Activated naive CD4-positive, alpha-beta T cell treated with anti-CD3 and anti-CD28 coated beads, Interleukin-2, amount 10 ng/mL, durations not matched to agents 7 days and 5 days (primary cell): ENCODE measurements at regions not wholly inside any gene's neighbourhood (a gene's known extent, or its start where the extent isn't known, plus 50 kb on each side); places are given as distances from the start of the nearest gene placed in this dataset.

Experiments used
- CTCF ChIA-PET: fragments of 350-600 bp; sonication (Branson Sonifier 250); formaldehyde crosslinking; loops from one replicate; lab custom pipeline; 2021; ENCODE audit warnings: antibody characterized with exemption; lab: Charles Lee
- DNase-seq: peaks from one replicate; pipeline ENCODE4 v3.0.0-alpha.2; 2020
- H3K27ac Mint-ChIP-seq: one replicate; pipeline ENCODE4 v1.8.0; 2021; ENCODE audit warnings: mild to moderate bottlenecking, moderate library complexity, mixed read lengths
- H3K27me3 Mint-ChIP-seq: one replicate; pipeline ENCODE4 v1.8.0; 2021; ENCODE audit warnings: mild to moderate bottlenecking, mixed read lengths
- H3K36me3 Mint-ChIP-seq: one replicate; pipeline ENCODE4 v1.8.0; 2021; ENCODE audit warnings: mixed read lengths
- H3K4me1 Mint-ChIP-seq: one replicate; pipeline ENCODE4 v1.8.0; 2021; ENCODE audit warnings: mixed read lengths
- H3K4me3 Mint-ChIP-seq: one replicate; pipeline ENCODE4 v1.8.0; 2021; ENCODE audit warnings: mild to moderate bottlenecking, moderate library complexity, mixed read lengths
- H3K9me3 Mint-ChIP-seq: one replicate; pipeline ENCODE4 v1.8.0; 2021; ENCODE audit warnings: mixed read lengths

DNA sequence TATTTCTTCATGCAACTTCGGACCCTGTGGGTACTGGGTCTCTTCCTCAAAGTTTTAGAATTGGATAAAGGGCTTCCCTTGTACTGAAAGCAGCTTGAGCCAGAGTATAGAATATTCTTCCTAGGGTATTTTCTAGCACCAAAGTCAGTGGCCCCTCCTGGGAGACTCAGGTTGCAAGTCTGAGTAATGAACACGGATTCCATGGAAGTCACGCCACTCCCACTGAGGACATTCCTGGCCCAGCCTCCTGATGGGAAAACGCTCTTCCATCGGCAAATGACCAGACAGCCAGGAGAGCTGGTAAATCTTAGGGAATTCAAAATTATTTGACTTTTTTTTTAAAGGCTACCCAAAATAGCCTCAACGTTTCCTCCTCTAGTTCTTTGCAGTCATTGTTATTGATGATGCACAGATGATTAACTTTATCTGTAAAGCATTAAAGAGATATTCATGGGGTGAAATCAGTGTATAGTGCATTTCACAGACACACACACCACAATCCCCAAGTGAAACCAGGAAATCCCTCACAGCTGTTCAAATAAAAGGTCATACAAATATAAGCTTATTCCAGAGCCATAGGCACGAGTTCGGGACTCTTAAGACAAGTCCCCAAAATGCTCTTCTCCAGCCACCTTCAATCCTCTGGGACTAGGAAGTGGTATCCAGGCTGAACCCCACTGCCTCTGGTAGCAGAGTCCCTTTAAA is 248.8 kb downstream of the SOD2 start:
- Mint-ChIP-seq H3K4me1 (no peaks in the 10 kb centered on the region), H3K4me3 (no peak overlapping the region), H3K9me3 (no peaks in the 10 kb centered on the region), H3K36me3 (no peaks in the 10 kb centered on the region), H3K27me3 (peaks cover 3% of the 10 kb centered on the region), H3K27ac (no peak overlapping the region)
- CTCF ChIA-PET, result no interaction called here
- no peak for DNase-seq

DNA sequence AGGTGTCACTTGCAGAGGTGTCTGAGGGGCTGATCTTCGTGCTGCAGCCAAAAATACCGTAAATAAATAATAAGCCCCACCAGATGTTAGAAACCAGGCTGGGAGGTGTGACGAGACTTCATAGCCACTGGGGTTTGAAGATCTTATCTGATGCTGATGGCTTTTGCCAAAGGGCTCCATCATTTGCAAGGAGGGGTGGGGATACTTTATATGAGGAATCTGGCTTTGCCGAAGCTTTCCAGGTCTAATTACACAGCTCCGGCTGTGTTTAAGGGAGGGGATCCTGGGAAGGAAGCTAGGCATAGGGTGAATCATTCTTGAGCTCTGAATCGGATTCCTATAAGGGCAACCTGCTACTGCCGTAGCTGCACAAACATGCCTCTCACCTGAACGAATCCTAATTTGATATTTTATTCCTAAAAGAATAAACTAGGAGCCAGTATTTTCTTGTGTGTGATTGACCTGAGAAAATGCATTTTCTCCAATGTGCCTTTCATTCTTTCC is 249.6 kb downstream of the SOD2 start:
- H3K36me3 Mint-ChIP-seq, result no peaks in the 10 kb centered on the region
- H3K27me3 Mint-ChIP-seq, result peaks cover 3% of the 10 kb centered on the region
- CTCF ChIA-PET, result no interaction called here
- H3K4me1 Mint-ChIP-seq, result no peaks in the 10 kb centered on the region
- no peak for DNase-seq
- H3K27ac Mint-ChIP-seq, result no peak overlapping the region
- H3K9me3 Mint-ChIP-seq, result no peaks in the 10 kb centered on the region
- no peak overlapping the region for H3K4me3 Mint-ChIP-seq

DNA sequence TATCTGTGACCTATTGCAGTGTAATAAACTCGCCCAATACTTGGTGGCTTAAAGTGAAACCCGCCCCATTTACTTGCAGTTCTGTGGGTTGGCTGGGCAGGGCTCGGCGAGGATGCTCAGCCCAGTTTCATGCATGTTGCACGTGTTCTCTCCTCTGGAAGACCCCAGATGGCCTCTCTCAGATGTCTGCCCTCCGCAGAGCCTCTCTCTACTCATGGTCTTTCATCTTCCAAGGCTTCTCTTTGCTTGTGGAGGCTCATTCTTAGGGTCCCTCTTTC is 251.4 kb downstream of the SOD2 start:
- H3K27me3 Mint-ChIP-seq, result peaks cover 3% of the 10 kb centered on the region
- no peak overlapping the region for H3K27ac Mint-ChIP-seq
- CTCF ChIA-PET, result no interaction called here
- no peaks in the 10 kb centered on the region for H3K4me1 Mint-ChIP-seq
- no peaks in the 10 kb centered on the region for H3K36me3 Mint-ChIP-seq
- no peaks in the 10 kb centered on the region for H3K9me3 Mint-ChIP-seq
- no peak overlapping the region for H3K4me3 Mint-ChIP-seq
- no peak for DNase-seq

DNA sequence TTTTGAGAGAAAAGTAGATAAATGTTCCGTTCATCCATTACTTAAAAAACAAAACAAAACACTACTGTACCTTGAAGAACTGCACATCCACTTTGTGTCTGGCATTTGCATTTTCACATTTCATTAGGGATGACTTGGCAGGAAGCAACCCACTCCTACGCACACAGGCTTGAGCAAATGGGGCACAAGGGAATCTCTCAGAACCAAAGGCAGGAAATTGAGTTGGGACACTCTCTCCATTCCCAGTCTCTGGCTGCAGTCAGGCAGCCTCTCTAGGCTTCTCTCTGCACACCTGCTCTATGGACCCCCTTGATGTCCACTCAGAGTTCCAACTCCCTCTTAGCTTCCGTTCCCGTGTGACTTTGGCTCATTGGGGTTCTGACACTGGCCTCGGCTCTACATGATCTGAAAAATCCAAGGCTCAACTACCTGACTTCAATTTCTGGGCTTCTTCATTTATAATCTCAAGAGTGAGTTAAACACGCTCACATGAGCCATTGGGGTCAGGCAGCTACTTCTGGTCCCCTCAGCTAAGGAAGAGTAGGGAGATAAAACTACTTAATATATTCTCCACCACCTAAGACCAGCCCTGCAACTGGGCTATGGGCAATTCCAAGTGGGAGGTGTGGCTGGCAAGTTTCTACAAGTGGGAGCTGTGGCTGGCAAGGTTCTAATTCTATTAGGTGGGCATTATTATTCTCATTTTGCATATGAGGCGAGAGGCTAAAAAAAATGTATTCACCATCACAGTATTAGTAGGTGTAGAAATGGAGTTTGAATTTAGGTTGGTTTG is 251.9 kb downstream of the SOD2 start:
- peaks cover 3% of the 10 kb centered on the region for H3K27me3 Mint-ChIP-seq
- H3K36me3 Mint-ChIP-seq, result no peaks in the 10 kb centered on the region

DNA sequence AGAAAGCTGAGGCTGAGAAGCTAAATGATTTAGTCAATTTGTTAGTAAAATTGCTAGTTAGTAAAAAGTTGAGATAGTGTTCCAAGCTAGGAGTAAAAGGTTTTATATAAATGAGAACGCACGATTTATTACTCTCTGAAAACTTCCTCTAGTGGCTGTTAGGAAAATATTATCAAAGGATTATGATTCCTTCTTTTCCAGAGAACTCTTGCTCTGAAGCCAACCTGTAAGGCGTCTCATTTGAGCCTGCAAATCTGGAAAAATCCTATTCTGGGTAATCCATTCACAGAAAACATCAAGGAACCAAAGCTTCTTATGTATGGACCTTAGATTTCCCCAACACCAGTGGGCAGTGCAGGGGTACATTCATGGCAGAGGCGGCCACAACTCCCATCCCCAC is 252.7 kb downstream of the SOD2 start:
- peaks cover 3% of the 10 kb centered on the region for H3K9me3 Mint-ChIP-seq
- H3K4me3 Mint-ChIP-seq, result no peak overlapping the region
- H3K36me3 Mint-ChIP-seq, result no peaks in the 10 kb centered on the region
- H3K27me3 Mint-ChIP-seq, result peaks cover 7% of the 10 kb centered on the region
- CTCF ChIA-PET, result no interaction called here
- no peak for DNase-seq
- no peaks in the 10 kb centered on the region for H3K4me1 Mint-ChIP-seq
- H3K27ac Mint-ChIP-seq, result no peak overlapping the region

More for the DNA sequence above, 251.9 kb downstream of the SOD2 start:
- no peaks in the 10 kb centered on the region for H3K9me3 Mint-ChIP-seq
- CTCF ChIA-PET, result no interaction called here
- no peaks in the 10 kb centered on the region for H3K4me1 Mint-ChIP-seq
- H3K27ac Mint-ChIP-seq, result no peak overlapping the region
- H3K4me3 Mint-ChIP-seq, result no peak overlapping the region
- DNase-seq, result no peak

DNA sequence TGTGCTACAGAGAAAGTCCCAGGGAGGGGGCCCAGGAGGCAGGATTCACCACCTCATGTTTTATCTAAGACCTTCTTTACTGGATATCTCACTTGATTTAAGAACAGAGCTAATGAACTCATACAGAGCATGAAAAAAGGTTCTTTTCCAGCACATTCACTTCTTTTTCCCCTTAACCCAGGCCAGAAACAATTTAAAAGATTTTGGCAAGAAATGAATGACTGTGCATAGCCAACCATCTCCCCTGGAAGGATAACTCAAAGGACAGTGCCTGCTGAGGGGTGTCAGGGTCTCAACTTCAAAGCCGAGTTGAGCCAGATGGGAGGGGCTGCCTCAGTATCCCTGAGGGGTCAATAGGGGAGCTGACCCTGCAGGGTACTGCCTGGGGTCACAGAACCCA is 253.4 kb downstream of the SOD2 start:
- Mint-ChIP-seq H3K36me3 (no peaks in the 10 kb centered on the region), H3K27me3 (peaks cover 7% of the 10 kb centered on the region)

DNA sequence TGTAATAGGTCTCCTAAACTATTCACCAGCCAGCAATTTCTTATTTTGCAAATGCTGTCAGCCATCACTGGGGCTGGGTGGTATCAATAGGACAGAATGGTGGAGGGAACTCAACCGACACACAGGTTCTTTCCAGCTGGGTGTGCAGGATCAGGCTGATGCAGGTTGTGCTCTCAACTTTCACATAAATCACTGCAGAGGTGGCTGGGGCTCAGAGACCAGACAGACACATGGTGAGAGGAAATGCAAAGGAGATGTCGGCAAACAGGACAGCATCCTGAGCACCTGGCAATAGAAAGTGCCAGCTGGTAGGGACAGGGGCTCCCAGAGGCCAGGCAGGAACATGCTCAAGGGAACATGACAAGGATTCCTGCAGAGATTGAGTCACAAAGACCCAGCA is 254.9 kb downstream of the SOD2 start:
- Mint-ChIP-seq H3K36me3 (peaks cover 2% of the 10 kb centered on the region), H3K27me3 (peaks cover 10% of the 10 kb centered on the region), H3K27ac (no peak overlapping the region), H3K9me3 (peaks cover 15% of the 10 kb centered on the region), H3K4me3 (no peak overlapping the region), H3K4me1 (no peaks in the 10 kb centered on the region)
- DNase-seq, result no peak
- CTCF ChIA-PET, result no interaction called here

More for the DNA sequence above, 253.4 kb downstream of the SOD2 start:
- CTCF ChIA-PET, result no interaction called here
- Mint-ChIP-seq H3K9me3 (peaks cover 6% of the 10 kb centered on the region), H3K4me3 (no peak overlapping the region), H3K4me1 (no peaks in the 10 kb centered on the region), H3K27ac (no peak overlapping the region)
- no peak for DNase-seq

DNA sequence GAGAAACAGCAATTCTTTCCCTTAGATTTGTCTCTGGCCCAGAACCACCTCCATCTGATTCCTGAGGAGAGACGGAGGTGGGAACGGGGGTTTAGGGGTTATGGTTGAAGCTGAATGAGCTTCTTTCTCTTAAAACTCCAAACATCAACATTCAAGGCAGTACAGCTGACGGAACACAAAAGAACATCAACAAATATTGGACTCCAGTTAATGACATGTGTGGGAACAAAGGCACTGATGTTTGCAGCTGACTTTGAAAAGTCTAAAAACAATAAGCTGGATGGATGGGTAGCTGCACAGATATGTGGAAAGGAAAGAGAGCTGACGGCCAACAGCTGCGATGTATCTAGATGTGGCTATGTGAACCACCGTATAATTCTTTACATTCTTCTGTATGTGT is 256.5 kb downstream of the SOD2 start:
- Mint-ChIP-seq H3K4me1 (no peaks in the 10 kb centered on the region), H3K4me3 (no peak overlapping the region), H3K9me3 (peaks cover 17% of the 10 kb centered on the region), H3K27ac (no peak overlapping the region), H3K27me3 (peaks cover 10% of the 10 kb centered on the region), H3K36me3 (peaks cover 2% of the 10 kb centered on the region)
- CTCF ChIA-PET, result no interaction called here
- no peak for DNase-seq

DNA sequence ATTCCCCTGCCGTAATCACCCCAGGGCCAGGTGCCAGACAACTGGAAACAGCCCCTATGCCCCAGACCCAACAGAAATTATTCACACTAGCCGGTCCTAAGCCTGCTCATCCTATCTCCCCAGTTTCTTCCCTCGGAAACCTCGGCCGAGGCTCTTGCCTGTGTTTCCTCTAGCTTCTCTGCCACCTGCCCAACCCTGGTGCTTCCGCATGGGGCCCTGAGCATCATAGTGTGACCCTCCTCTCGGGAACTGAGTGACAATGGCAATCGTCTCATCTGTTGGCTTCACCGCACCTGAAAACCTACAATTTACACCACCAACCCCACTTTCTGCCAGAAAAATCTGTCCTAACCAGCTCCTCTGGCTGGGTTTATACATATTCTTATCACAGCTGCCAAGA is 257.3 kb downstream of the SOD2 start:
- Mint-ChIP-seq H3K4me3 (no peak overlapping the region), H3K4me1 (no peaks in the 10 kb centered on the region), H3K36me3 (peaks cover 2% of the 10 kb centered on the region), H3K27me3 (peaks cover 10% of the 10 kb centered on the region), H3K27ac (no peak overlapping the region), H3K9me3 (peaks cover 18% of the 10 kb centered on the region)
- CTCF ChIA-PET, result no interaction called here
- no peak for DNase-seq

DNA sequence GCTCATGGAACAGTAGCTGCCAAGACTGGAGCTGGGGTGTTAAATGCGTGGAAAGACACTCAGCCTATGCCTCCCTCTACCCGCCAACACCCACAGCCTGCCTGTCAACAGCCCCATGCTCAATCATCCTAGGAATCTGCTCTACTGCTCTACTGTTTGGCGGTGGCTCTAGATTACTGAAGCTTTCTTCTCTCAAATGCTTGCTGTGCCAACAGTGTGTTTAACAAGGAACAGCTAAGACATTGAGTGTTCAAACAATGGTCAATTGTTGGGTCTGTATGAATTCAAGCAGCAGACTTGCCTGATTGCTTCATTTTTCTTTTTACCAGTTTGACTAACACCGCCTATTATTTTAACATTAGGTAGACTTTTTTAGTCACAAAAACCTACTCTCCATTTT is 258.6 kb downstream of the SOD2 start:
- Mint-ChIP-seq H3K27ac (no peak overlapping the region), H3K4me3 (no peak overlapping the region), H3K9me3 (peaks cover 18% of the 10 kb centered on the region), H3K4me1 (no peaks in the 10 kb centered on the region), H3K36me3 (peaks cover 2% of the 10 kb centered on the region), H3K27me3 (peaks cover 8% of the 10 kb centered on the region)
- CTCF ChIA-PET, result no interaction called here
- DNase-seq, result no peak

DNA sequence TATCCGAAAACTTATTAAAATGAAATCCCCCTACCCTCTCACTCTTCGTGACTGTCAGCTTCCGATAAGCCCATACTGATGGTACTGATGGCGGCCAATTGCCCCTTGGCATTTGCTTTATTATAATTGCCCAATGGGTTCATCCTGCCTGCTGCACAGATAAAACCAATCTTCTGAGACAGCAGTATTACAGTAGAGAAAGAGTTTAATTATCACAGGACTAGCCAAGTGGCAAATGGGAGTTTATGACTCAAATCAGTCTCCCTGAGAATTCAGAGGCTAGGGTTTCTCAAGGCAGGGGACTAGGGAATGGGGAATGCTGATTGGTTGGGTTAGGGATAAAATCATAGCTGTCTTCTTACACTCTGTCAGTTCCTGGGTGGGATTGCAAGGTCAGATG is 259.5 kb downstream of the SOD2 start:
- no peaks in the 10 kb centered on the region for H3K4me1 Mint-ChIP-seq
- CTCF ChIA-PET, result no interaction called here
- H3K27me3 Mint-ChIP-seq, result peaks cover 8% of the 10 kb centered on the region
- H3K27ac Mint-ChIP-seq, result peak overlapping the region; percentile 42
- DNase-seq, result no peak
- H3K4me3 Mint-ChIP-seq, result no peak overlapping the region
- H3K9me3 Mint-ChIP-seq, result peaks cover 18% of the 10 kb centered on the region
- peaks cover 2% of the 10 kb centered on the region for H3K36me3 Mint-ChIP-seq

DNA sequence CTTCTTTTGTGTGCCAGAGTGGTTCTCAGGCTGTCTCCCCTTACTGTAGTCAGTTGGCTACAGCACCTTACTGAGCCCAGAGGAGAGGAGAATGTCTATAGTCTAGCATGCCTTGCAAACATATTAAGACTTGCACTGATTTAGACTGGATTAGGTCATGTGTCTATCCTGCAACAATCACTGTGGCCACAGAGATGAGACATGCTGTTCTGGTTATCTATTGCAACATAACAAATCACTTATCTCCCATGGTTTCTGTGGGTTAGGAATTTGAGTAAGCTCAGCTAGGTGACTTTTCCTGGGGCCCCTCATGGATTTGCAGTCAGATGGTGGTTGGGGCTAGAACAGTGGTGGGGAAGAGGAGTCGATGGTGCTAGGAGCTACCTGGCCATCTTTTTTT is 261.3 kb downstream of the SOD2 start:
- Mint-ChIP-seq H3K27ac (no peak overlapping the region), H3K36me3 (peaks cover 2% of the 10 kb centered on the region), H3K27me3 (peaks cover 11% of the 10 kb centered on the region), H3K9me3 (peaks cover 18% of the 10 kb centered on the region), H3K4me1 (no peaks in the 10 kb centered on the region), H3K4me3 (no peak overlapping the region)
- DNase-seq, result no peak
- CTCF ChIA-PET, result no interaction called here

DNA sequence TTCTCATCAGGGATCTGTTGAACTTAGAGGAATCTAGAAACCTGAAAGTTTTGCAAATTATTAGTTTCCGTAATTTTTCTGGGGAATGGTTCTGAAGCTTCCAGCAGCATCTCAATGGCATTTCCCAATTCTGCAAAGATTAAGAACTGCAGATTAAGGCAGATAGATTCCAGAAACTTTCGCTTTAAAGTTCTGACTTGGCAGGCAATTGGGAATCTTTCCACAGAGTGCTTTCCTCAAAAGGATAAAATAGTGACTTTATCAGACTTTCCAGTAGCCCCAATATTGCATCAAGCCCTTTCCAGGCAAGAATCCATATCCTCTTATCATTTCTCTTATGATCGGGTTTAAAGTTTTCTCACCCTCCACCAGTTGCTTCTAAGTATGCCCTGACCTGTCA is 261.1 kb downstream of the FNDC1 start:
- Mint-ChIP-seq H3K4me3 (no peak overlapping the region), H3K27me3 (peaks cover 7% of the 10 kb centered on the region), H3K9me3 (peaks cover 15% of the 10 kb centered on the region), H3K4me1 (no peaks in the 10 kb centered on the region), H3K36me3 (peaks cover 2% of the 10 kb centered on the region), H3K27ac (no peak overlapping the region)
- DNase-seq, result no peak
- CTCF ChIA-PET, result no interaction called here

DNA sequence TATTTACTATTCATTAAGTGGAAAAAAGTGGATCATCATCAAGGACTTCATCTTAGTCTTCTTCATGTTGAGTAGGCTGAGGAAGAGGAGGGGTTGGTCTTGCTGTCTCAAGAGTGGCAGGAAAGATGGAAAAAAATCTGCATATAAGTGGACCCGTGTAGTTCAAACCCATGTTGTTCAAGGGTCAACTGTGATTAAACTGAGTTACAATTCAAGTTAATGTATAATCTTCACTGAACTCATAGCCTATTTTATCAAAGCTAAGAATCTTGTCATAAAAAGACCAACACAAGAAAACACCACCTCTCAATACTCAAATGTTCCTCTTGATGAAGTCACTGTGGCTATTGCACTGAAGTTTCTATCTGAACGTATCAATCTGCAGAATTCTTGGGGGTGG is 260.2 kb downstream of the FNDC1 start:
- no peak for DNase-seq
- peaks cover 2% of the 10 kb centered on the region for H3K36me3 Mint-ChIP-seq
- CTCF ChIA-PET, result no interaction called here
- peaks cover 12% of the 10 kb centered on the region for H3K9me3 Mint-ChIP-seq
- peaks cover 11% of the 10 kb centered on the region for H3K27me3 Mint-ChIP-seq
- no peak overlapping the region for H3K4me3 Mint-ChIP-seq
- H3K4me1 Mint-ChIP-seq, result no peaks in the 10 kb centered on the region
- H3K27ac Mint-ChIP-seq, result no peak overlapping the region

DNA sequence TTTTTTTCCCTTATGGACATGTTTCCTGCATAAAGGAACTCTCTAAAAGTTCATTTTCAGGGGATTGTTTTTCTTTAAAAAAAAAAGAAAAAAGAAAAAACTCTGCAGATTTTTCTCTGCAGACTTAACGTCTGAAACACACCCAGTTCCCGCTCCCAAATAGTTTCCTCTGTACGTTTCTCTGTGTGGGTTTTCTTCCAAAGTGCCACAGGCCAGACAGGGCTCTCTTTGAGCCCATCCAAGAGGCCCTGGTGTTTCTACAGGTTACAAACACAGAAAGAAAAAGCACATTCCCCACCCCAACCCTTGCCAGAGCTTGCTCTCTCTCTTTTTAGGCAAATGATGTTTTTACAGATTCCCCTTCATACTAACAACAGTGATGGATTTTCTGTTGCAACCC is 258.6 kb downstream of the FNDC1 start:
- Mint-ChIP-seq H3K36me3 (no peaks in the 10 kb centered on the region), H3K27me3 (peaks cover 10% of the 10 kb centered on the region), H3K4me3 (no peak overlapping the region), H3K4me1 (no peaks in the 10 kb centered on the region), H3K27ac (no peak overlapping the region), H3K9me3 (peaks cover 3% of the 10 kb centered on the region)
- DNase-seq, result no peak
- CTCF ChIA-PET, result no interaction called here
